ENCODE measurements at regions not wholly inside any gene's neighbourhood (a gene's known extent, or its start where the extent isn't known, plus 50 kb on each side); places are given as distances from the start of the nearest gene placed in this dataset.
A peak's percentile ranks its signal among the peaks of the same experiment; 100 is the strongest.

DNA sequence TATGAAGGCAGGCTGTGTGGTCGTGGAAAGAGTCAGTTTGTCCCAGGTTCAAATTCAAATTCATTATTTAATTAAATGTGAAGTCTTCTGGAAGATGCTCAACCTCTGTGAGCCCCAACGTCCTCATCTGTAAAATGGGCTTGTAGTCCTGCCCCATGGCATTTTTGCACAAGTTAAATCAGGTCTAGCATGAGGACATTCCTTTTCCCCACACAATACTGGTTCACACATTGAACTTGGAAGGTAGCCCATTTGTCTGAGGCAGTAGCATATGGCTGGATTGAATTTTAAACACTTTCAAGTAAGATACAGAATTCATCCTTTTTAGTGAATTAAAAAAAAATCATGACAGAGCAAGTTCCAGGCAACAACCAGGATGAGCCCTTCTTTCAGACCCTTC, 665.4 kb upstream of the HS6ST1 start:
- DNase-seq = no peak

DNA sequence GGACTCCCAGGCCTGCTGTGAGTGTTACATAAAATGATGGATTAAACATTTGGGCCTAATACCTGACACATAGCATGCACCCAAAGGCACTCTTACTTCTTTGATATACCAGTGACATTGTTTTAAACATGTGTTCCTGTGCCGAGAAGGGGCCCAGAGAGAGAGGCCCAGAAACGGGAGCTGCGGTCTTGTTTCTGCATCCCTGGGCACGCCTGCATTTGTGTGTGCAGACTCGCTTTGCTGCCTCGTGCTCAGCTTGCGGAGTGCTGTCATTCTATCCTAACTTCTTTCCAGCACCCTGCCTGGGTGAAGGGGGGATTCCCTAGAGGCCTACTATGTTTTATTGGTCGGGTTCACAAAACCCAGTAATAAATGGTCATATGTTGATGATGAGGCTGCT, 666.2 kb upstream of the HS6ST1 start:
- no peak for DNase-seq

DNA sequence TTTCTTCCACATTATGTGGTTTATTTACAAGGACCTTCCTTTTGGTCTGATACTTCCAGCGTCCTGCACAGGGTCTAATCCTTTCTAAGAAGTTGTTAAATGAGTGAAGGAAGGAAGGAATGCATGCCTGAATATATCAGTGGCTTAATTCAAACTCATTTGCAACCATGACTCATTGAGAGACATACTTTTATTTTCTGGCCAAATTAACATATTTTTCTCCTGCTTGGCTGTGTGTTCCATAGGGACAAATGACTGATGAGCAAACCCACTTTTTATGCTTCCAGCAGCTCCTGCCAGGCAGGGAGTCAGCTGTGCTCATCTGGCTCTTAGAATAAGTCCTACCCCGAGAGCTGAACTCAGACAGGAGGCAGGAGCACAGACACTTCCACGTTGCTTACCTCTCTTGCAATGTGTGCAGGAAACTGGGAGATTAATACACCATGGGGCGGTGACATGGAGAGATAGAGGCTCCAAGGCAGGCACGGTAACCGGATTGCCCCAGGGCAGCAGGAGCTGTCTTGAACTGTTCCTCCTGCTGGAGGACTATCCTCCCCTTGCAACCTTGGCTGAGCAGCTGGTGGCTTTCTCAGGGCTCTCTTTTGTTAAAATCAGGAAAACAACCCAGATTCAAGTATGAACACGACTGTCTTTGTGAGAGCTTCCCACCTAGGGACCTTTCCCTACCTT, 667.5 kb upstream of the HS6ST1 start:
- no peak for DNase-seq

DNA sequence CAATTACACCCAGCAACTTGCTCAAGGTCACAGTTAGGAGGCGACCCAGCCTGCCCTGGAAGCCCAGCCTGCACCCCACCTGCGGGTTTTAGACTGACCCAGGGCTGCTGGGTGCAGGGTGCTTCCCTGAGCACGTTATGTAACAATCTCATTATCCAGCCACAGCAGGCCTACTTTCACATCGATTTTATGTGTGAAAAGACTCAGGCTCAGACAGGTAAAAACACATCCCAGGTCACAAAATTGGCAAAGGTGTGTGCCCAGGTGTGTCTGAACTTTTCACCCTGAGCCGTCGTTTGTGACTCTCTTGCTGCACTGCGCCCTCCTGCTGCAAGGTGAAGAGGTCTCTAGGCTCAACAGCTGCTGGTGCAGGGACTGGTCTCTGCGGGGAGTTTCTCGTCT, 668.2 kb upstream of the HS6ST1 start:
- DNase-seq = no peak

DNA sequence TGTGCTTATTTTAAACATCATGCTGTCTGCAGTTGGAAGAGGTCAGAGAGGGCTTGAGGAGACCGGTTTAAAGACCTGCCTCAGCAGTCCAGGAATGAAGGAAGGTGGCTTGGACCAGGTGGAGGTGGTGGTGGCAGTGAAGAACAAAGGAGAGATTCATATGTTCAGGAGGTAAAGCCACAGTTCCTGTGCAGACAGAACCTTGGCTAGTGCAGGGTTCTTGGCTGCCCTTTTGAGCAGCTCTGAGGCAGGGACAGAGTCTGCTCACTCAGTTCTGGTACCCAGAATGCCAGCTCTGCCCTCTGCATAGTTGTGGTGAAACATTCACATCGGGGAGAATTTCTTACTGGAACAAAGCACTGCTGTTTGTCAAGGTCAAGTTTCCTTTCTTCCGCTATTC, 669.7 kb upstream of the HS6ST1 start:
- DNase-seq = no peak

DNA sequence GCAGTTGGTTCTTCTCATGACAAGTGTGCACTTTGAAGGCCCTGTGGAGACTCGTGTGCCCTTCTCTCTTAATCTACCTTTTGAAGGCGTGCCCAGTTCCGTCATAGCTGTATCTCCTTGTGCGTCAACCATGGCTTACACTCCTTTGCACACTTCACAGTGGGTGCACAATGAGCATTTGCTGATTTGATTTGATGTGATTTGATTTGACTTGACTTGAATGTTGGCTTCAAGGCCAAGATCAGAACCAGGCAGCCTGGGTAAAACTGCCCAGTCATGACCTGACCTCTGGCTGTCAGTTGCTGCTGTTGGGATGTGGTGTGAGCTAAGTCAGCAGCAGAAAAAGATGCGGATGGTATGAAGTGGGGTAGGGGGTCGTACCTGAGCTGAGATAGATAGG, 670.3 kb upstream of the HS6ST1 start:
- DNase-seq = no peak

DNA sequence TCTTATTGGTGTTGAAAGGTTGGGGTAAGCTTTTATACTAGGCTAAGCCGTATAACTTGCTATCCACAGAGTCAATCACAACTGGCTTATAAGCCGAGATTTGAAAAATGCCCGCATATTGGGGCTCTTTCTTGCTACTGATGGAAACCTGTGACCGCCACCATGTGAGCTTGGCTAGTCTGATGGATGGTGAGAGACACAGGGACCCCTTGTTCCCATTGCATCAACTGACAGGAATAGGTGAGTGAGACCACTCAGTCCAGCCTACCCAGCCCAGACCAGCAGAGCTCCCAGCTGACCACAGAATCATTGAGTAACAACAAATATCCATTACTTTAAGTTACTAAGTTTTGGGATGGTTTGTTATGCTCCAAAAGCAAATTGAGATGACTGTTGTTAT, 676.4 kb upstream of the HS6ST1 start:
- DNase-seq = no peak

DNA sequence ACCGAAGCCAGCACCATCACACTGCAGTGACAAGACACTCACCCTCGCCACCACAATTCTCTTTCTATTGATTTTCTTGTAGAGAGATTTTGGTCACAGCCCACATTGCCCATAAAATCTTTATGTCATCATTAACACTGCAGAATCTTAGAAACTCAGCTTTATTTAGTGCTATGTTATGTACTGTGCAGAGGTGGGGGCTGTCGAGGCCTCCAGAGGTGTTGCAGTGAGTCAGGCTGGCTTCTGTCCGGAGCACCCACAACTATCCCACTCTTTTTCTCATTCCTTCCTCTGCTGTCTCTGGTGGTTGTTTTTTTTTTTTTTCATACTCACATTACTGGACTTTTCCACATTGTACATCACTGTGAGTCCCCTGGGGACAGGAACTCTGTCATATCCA, 677.4 kb upstream of the HS6ST1 start:
- DNase-seq = no peak

DNA sequence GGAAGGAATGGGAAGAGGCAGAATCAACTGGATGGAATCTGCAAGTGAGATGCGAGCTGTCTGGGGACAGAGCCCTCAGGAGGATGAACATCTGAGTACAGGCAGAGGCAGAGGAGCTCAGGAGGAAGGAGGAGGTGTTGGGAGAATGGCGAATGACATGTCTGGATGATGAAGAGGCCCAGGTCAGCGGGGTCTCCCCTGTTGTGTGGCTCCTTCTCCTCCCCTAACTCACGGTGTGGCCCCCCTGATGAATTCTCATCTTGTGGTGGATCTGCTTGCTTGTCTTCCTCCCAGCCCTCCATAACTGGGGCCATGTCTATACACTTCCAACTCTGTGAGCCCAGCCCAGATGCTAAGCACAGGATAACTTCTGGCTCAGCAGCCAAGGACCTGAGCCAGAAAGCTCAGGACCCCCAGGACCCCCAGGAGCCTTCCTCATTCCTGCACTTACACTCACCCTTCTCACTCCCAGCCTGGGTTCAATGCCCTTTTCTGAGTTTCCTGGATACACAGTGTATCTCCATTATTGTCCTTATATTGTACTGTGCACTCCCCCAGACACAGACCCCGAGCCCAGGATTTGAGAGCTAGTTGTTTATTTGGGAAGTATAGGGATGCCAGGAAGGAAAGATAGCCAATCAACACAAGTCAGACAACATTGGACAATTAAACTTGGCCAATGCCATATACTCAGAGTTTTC, 678.6 kb upstream of the HS6ST1 start:
- DNase-seq = no peak

DNA sequence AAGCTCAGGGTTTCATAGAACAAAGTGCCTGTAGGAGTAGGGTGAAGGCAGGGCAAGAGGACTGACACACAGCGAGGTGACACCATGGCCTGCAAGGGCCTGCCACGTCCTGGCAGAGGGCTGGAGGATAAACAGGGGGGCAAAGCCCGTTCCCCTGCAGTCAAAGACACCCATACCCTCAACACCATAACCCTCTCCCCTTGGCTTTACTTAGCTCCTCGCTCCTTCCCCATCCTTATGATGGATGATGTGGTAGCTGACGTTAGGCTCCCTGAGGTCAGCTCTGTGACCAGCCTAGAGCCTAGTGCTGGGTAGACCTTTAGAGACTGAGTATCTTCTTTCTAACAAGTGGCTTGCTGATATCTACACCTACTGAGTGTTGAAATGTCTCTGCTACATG, 683.3 kb upstream of the HS6ST1 start:
- no peak for DNase-seq

DNA sequence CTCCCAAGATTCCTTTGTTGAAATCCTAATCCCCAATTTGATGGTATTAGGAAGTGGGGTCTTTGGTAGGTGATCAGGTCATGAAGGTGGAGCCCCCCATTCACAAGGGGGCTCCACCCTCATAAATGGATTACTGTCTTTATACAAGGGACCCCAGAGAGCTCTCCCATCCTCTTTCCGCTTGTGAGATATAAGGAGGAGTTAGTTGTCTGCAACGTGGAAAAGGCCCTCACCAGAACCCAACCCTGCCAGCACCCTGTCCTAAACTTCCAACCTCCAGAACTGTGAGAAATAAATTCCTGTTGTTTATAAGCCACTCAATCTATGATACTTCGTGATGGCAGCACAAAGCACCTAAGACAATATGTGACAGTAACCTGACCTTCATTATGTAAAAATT, 684.1 kb upstream of the HS6ST1 start:
- no peak for DNase-seq

DNA sequence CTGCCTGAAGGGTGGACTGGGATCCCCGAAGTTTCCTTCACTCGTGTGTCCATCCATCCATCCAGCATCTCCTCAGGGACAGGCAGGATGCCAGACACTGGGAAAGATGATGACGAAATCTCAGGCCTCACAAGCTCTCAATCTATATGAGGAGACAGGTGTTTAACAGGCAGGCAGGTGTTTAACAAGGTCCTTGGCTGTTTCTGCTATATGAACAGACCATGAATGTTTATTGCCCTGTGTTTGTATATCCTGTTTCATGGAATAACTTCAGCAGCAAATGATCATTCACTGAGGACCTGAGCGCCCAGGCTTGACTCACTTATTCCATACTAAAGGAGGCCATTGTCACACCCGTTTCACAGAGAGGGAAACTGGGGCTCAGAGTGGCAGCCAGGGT, 685.8 kb upstream of the HS6ST1 start:
- no peak for DNase-seq

DNA sequence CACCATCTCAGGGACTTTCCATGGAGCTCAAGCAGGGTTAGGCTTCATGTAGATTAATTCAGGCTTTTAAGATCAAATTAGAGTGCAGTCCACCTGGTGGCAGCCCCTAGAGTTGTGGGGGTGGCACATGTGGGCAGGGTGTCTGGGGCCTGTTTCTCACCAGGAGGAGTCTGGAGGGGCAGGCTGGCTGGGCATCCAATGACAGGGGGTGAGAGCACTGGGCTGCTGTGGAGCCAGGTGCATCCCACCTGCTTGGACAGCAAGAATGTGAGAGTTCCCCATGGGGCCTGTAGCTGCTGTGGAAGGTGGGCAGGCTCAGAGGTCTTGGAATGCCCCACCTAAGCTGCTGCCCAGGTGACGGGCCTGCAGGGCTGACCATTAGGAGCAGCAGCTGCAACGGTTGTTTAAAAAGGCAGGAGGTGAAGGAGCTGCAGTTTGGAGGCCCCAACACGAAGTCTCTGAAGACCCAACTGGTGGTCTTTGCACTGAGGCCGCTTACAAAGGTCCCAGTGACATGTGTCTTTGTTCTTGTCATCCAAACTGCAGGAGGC, 686.3 kb upstream of the HS6ST1 start:
- no peak for DNase-seq

DNA sequence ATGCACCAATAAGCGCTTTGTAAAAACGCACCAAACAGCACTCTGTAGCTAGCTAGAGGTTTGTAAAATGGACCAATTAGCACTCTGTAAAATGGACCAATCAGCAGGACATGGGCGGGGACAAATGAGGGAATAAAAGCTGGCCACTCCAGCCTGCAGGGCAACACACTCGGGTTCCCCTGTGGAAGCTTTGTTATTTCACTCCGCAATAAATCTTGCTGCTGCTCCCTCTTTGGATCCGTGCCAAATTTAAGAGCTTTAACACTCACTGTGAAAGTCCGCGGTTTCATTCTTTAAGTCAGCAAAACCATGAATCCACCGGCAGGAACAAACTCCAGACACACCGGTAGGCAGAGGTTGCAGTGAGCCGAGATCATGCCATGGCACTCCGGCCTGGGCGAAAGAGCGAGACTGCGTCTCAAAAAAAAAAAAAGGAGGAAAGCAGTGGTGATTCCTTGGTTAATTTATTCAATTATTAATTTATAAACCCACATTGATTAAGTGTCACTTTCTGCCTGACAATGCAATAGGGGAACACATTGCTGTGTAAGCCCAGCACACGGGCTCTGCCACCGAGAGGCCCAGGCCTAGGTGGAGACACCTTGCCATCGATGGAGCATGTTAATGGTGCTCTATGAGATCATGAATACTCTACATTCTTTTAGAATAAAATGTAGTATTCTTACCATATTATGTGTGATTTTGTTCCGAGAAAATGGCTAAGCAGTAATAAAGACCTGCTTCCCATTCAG, 687.6 kb upstream of the HS6ST1 start:
- peak; percentile 22 for DNase-seq

DNA sequence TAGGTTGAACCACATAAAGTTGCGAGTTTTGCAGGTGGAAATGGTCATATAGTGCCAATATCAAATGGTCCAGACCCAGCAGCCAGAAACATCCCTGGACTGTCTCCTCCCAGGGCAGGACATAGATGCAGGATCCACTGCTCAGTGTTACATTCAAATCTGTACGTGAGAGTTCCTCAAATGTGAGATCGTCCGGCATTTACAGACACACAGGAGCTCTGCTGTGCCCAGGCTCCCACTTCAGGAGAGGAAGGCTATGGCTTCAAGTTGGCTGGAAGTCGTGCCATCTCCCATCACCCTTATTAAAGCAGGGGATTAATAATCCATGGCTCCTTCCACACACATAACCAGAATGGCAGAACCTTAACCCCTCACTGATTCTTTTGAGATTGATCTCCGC, 688.2 kb upstream of the HS6ST1 start:
- DNase-seq = no peak

DNA sequence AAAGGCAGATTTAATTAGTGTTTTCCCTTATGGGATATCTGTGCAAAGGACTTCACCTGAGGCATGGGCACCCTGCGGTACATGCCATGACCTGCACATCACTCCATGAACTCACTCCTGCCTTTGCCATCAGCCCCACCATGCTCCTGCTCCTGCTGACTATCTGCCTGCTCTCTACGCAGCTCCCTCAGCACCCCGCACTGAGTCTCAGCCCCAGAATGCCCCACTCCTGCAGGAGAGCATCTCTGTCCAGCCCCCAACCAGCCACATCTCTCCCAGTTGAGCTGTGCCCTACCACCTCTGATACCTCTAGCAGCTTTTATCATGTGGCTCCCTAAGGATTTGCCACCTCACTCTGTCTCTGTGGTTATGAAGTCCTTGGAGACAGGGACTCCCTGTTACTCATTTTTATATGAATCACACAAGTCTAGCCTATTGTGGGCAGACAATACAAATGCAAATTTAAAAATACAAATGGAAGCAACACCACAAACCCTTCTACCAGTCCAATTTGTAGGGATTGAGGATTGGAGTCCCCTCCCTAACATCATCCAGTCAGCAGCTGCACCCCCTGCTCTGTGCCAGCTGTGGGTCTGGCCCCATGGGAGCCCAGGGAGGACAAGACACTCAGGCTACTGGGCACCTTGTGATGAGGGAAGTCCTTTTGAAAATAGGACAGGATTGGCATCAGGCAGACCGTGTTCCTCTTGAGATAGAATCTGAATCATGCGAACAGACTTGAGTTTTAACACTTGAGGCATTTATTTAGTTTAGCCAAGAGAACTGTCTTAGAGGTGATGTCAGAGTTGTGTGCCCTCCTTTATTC, 689.6 kb upstream of the HS6ST1 start:
- DNase-seq = no peak

DNA sequence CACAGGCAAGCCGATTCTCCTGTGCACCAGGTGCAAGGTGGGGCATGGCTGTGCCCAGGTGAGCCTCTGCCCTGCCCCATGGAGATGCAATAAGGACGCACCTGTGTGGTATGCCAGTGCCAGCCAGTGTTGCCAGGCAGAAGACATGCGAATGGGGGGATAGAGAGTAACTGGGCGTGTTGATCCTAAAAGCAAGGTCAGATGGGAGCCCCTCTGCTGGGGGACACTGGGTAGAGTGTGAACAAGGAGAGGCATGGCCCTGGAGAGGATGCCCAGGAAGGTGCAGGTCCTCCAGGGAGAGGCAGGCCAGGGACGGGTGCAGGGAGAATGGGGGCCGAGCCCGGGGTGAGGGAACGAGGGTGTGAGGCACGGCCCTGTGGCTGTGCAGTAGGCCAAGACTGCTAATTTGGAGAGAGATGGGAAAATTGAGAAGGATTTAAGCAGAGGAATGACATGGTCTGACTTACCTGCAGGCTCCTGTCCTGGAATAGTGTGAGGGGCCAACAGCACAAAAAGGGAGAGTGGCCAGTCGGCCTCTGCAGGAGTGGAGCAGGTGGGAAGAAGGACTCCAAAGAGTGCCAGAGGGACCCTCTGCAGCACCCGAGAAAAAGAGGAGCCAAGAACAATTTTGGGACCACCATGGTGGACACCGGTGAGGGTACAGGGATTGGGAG, 690.4 kb upstream of the HS6ST1 start:
- DNase-seq = no peak

DNA sequence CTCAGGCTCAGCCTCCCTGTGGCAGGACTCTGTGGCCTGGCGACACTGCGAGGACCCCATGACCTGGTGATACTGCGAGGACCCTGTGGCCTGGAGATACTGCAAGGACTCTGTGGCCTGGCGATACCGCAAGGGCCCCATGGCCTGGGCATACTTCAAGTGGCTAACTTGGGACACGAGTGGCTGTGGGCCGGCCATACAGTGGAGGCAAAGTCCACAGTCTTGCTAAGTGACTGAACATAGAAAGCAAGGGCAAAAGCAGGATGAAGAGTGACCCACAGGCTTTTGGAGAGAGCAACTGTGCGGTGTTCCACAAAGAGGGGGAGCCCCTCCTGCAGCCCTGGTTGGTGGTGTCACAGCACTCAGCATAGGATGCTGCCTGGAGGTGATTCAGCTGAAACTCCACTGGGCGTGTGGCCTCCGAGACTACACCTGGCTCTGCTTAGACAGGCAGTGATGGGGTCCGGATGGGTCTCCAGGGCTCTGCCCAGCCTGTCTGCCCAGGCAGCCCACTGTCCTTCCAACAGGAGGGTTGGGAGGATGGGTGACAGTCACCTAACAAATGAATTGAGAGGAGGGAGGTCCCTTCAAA, 691.0 kb upstream of the HS6ST1 start:
- no peak for DNase-seq

DNA sequence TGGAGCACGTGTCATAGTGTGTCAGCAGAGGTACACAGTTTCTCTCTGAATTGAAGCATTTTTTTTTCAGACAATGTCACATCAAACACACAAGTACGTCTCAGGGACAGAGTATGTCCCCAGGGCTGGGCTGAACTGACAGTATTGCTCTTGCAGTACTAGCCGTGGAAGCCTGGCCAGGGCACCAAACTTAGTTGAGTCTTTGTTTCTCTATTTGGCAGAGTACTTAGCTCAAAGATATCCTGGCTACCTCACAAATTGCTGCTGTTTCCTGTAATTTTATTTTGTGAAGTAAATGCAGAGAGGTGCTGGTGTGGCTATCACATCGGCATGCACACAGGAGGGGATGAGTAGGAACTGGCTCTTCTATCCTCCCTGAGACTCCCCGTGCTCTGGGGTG, 691.6 kb upstream of the HS6ST1 start:
- DNase-seq = no peak

DNA sequence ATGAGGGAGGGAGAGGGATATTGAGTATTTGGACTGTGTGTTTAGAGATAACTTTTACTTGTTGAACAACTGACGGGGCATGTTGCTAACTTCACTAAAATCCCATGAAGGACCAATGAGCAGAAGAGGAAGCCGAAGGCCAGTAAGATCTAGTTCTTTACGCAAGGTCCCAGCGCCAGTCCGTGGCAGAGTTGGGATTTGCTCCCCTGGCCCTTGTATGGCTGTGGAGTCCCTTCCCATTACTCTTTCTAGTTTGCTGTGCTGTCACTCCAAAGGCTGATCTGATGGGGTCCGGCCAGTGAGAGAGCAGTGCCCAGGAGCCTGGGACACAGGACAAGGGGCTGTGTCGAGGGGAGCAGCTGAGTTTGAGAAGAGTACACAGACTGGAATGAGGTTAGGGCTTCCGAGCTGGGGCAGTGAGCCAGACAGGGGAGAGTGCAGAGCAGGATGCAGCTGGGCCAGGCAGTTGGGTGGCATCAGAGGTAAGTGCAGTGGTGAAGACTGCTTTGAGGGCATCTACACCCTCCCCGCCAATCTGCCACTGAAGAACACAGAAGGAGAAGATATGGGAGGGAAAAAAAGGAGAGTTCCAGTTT, 692.9 kb upstream of the HS6ST1 start:
- DNase-seq = no peak

DNA sequence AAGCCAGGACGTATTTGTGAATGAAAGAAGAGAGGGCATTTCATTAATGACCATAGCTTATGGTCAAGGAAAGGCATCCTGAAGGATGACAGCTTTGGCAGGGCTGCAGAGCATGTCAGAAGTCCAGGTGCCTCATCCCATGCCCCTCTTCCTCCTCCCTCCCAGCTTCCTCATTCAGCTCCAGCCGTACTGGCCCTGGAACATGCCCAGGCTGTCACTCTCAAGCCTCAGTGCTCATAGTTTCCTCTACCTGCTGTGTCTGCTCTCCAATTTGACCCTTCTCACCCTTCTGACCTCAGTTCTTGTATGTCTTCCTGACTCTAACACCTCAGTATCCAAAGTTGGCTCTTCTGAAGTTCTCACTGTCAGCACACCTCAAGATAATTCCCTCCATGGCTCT, 695.8 kb upstream of the HS6ST1 start:
- no peak for DNase-seq

All from left kidney (tissue), 1 donor.